ENCODE measurements at regions not wholly inside any gene's neighbourhood (a gene's known extent, or its start where the extent isn't known, plus 50 kb on each side); places are given as distances from the start of the nearest gene placed in this dataset.

GRCh38 chr10:121317374-121317773, 280.9 kb downstream of the FGFR2 start:
- no peaks in the 10 kb centered on the region for H4K20me1 ChIP-seq (ENCODE audit: insufficient read depth)
- H3K4me1 ChIP-seq (ENCODE audit: control insufficient read depth in 1 of 2, insufficient read depth in 2 of 2, low read depth in 1 of 2, low read length in 1 of 2): peaks cover 0 to 11% of the 10 kb centered on the region in 2 experiments; a peak in 2 of 4 replicates
- H3K9me3 ChIP-seq: peaks cover 11% of the 10 kb centered on the region
- H3K9ac ChIP-seq: no peak overlapping the region
- H3F3A ChIP-seq (replicated peaks; ENCODE audit: insufficient read depth): no peaks in the 10 kb centered on the region
- no peak for TF ChIP-seq TEAD4 (IDR thresholded peaks at IDR 0.05; ENCODE audit: borderline replicate concordance, insufficient read depth)
- no peak for TF ChIP-seq REST (IDR thresholded peaks at IDR 0.05; ENCODE audit: low read depth, low read length)
- TF ChIP-seq JUND (IDR thresholded peaks at IDR 0.05): no peak
- no peak for TF ChIP-seq RFX5 (IDR thresholded peaks at IDR 0.05; ENCODE audit: low read length)
- no peak for TF ChIP-seq NFIC (IDR thresholded peaks at IDR 0.05; ENCODE audit: borderline replicate concordance)
- no peak for TF ChIP-seq TCF12 (IDR thresholded peaks at IDR 0.05)
- no peak for TF ChIP-seq USF1 (IDR thresholded peaks at IDR 0.05; ENCODE audit: borderline replicate concordance, low read depth)
- no peak for TF ChIP-seq NRF1 (IDR thresholded peaks at IDR 0.05; ENCODE audit: low read depth, low read length)
- no peak for TF ChIP-seq SMC3 (IDR thresholded peaks at IDR 0.05; ENCODE audit: low read depth, low read length)
- no peak for TF ChIP-seq FOXM1 (IDR thresholded peaks at IDR 0.05; ENCODE audit: low read depth)
- TF ChIP-seq IRF3 (IDR thresholded peaks at IDR 0.05; ENCODE audit: low read depth, low read length): no peak
- no peak for TF ChIP-seq MXI1 (IDR thresholded peaks at IDR 0.05; ENCODE audit: low read depth, low read length)
- TF ChIP-seq MEF2A (IDR thresholded peaks at IDR 0.05; ENCODE audit: borderline replicate concordance, low read depth): no peak
- no peak for TF ChIP-seq RAD21 (IDR thresholded peaks at IDR 0.05; ENCODE audit: low read length)
- no peak for TF ChIP-seq RXRA (IDR thresholded peaks at IDR 0.05; ENCODE audit: borderline replicate concordance, low read depth)
- no peak overlapping the region for H3K4me3 ChIP-seq (ENCODE audit: low read depth in 2 of 2, low read length in 1 of 2)
- no peaks in the 10 kb centered on the region for H3K36me3 ChIP-seq (replicated peaks in 1 of 2; ENCODE audit: control insufficient read depth in 1 of 2, insufficient read depth in 2 of 2, low read length in 1 of 2)
- H3K9me2 ChIP-seq: no peaks in the 10 kb centered on the region
- H3K4me2 ChIP-seq: no peak overlapping the region
- POLR2A ChIA-PET: no interaction called here
- H3K79me2 ChIP-seq (ENCODE audit: insufficient read depth): no peaks in the 10 kb centered on the region
- no peak overlapping the region for H3K27ac ChIP-seq (ENCODE audit: low read depth in 2 of 2, low read length in 1 of 2)
- no peak for DNase-seq
- no peak overlapping the region for H2AFZ ChIP-seq (ENCODE audit: low read depth)
- no peaks in the 10 kb centered on the region for H3K27me3 ChIP-seq (ENCODE audit: insufficient read depth)
- 9% methylated on average over 1 of the region's 1 CpG for WGBS (ENCODE audit: low lambda C conversion rate)
- CTCF ChIA-PET: no interaction called here

Measured in SK-N-SH (cell line).